ENCODE measurements at regions not wholly inside any gene's neighbourhood (a gene's known extent, or its start where the extent isn't known, plus 50 kb on each side); places are given as distances from the start of the nearest gene placed in this dataset.

DNA sequence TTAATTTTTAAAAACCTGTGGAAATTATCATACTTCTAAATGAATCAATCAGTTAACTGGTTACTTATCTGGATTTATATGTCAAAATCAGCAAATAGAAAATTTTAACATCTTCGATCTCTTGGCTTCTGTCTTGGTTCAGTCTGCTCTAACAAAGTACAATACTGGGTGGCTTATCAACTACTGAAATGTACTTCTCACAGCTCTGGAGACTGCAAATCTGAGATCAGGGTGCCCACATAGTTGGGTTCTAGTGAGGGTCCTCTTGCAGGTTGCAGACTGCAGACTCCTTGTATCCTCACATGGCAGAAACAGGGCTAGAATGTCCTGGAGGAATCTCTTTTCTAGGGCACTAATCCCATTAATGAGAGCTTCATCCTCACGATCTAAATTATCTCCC, 1851.6 kb upstream of the TENM3 start:
- Histone ChIP-seq H3K27ac (ENCODE audit: insufficient read depth, low read length) (no peak overlapping the region), H3K9me3 (ENCODE audit: control insufficient read depth, insufficient read depth, low read length) (no peaks in the 10 kb centered on the region), H4K20me1 (ENCODE audit: insufficient read depth, low read length) (no peaks in the 10 kb centered on the region), H2BK5ac (ENCODE audit: low read depth, low read length, poor library complexity, severe bottlenecking) (no peak overlapping the region), H3K56ac (ENCODE audit: extremely low read depth, insufficient read depth, low read length) (no peak overlapping the region), H3K4me3 (ENCODE audit: insufficient read depth, low read depth, low read length) (no peak overlapping the region), H3K36me3 (ENCODE audit: control insufficient read depth, insufficient read depth, low read length) (no peaks in the 10 kb centered on the region), H3K4me1 (ENCODE audit: control insufficient read depth, insufficient read depth, low read length) (no peaks in the 10 kb centered on the region), H2AFZ (replicated peaks; ENCODE audit: low read length, poor library complexity) (no peak overlapping the region), H2BK120ac (ENCODE audit: low read depth, low read length) (no peak overlapping the region), H3K23ac (ENCODE audit: low read depth, low read length) (no peak overlapping the region), H4K8ac (ENCODE audit: low read depth in 2 of 2, low read length in 2 of 2) (no peak overlapping the region), H3K79me1 (ENCODE audit: low read depth in 1 of 2, low read length in 2 of 2) (no peaks in the 10 kb centered on the region), H3K4ac (ENCODE audit: low read depth, low read length) (no peak overlapping the region), H3K9me1 (ENCODE audit: insufficient read depth, low read length) (no peaks in the 10 kb centered on the region), H4K5ac (ENCODE audit: low read depth, low read length) (no peak overlapping the region), H2AK5ac (ENCODE audit: low read depth, low read length) (no peak overlapping the region), H3K14ac (replicated peaks; ENCODE audit: low read depth, low read length) (no peak overlapping the region), H3K9ac (ENCODE audit: low read depth, low read length) (no peak overlapping the region), H3K4me2 (ENCODE audit: low read depth, low read length) (no peak overlapping the region), H3K27me3 (ENCODE audit: control insufficient read depth, insufficient read depth, low read length) (no peaks in the 10 kb centered on the region), H2BK20ac (ENCODE audit: low read depth, low read length) (no peak overlapping the region), H2AK9ac (replicated peaks; ENCODE audit: low read depth, low read length, poor library complexity) (no peak overlapping the region), H2BK15ac (ENCODE audit: low read depth, low read length) (no peak overlapping the region), H3K18ac (ENCODE audit: low read depth, low read length) (no peak overlapping the region), H4K91ac (ENCODE audit: insufficient read depth, low read depth, low read length) (no peak overlapping the region)
- DNase-seq (no peak), ATAC-seq (ENCODE audit: low read depth) (no peak)
- intact Hi-C loops (cut with micrococcal nuclease) (no loop called here), in situ Hi-C loops (cut with MboI; ENCODE audit: low sequenced_read_pairs) (no loop called here), dilution Hi-C loops (cut with HindIII; ENCODE audit: low sequenced_read_pairs, unreplicated experiment) (no loop called here)
- WGBS, 2 experiments (ENCODE audit: extremely low coverage in 2 of 2, insufficient read length in 1 of 2) = no CpG with 5 or more reads among the region's 2 CpGs
- CTCF ChIA-PET = no interaction called here
- no TSS peak for BruUV-seq (replicated peaks)
- TF ChIP-seq RFX5 (IDR thresholded peaks at IDR 0.05; ENCODE audit: low read depth, low read length) (no peak), MXI1 (IDR thresholded peaks at IDR 0.05; ENCODE audit: borderline replicate concordance, low read depth, low read length) (no peak), MAFK (IDR thresholded peaks at IDR 0.05; ENCODE audit: low read depth, low read length) (no peak), MAZ (IDR thresholded peaks at IDR 0.05; ENCODE audit: borderline replicate concordance, low read depth, low read length) (no peak), SMC3 (IDR thresholded peaks at IDR 0.05; ENCODE audit: low read depth, low read length) (no peak), BHLHE40 (IDR thresholded peaks at IDR 0.05; ENCODE audit: low read depth, low read length) (no peak), CHD1 (IDR thresholded peaks at IDR 0.05; ENCODE audit: low read depth, low read length) (no peak), RAD21 (IDR thresholded peaks at IDR 0.05; ENCODE audit: low read length) (no peak)
- TF ChIP-seq, protein P1, sequence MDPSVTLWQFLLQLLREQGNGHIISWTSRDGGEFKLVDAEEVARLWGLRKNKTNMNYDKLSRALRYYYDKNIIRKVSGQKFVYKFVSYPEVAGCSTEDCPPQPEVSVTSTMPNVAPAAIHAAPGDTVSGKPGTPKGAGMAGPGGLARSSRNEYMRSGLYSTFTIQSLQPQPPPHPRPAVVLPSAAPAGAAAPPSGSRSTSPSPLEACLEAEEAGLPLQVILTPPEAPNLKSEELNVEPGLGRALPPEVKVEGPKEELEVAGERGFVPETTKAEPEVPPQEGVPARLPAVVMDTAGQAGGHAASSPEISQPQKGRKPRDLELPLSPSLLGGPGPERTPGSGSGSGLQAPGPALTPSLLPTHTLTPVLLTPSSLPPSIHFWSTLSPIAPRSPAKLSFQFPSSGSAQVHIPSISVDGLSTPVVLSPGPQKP (IDR thresholded peaks at IDR 0.05; ENCODE audit: borderline replicate concordance, low read depth, low read length) = no peak
- POLR2A ChIA-PET (ENCODE audit: unreplicated experiment) = no interaction called here

Measured in IMR-90 (cell line).